ENCODE measurements at regions not wholly inside any gene's neighbourhood (a gene's known extent, or its start where the extent isn't known, plus 50 kb on each side); places are given as distances from the start of the nearest gene placed in this dataset.

DNA sequence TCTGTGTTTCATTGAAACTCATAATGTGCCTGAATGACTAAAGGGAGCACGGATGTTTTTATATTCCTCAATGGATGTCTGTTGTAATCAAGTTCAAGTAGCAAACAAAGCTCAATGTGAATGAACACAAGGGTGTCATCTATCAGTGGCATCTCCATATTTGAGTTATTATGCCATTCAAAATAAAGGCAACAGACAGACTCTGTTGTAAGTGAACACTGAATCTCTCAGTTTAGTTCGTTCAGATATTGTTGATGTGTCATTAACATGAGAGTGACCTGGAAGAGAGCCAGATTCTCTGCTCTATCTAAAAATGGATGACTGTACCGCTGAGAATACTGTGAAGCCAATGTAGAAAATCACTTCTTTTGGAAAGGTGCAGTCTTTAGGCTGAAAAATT is 118.7 kb downstream of the NUP35 start:
- TF ChIP-seq EZH2 (IDR thresholded peaks at IDR 0.05): no peak
- no peak for TF ChIP-seq POLR2AphosphoS5 (IDR thresholded peaks at IDR 0.05; ENCODE audit: borderline replicate concordance, low read depth, low read length)
- TF ChIP-seq FOXP2 (optimal IDR thresholded peaks at IDR 0.05; ENCODE audit: control extremely low read depth, extremely low read length, insufficient read depth): no peak
